GM12878 (cell line): ENCODE measurements at regions not wholly inside any gene's neighbourhood (a gene's known extent, or its start where the extent isn't known, plus 50 kb on each side); places are given as distances from the start of the nearest gene placed in this dataset.

ENCODE experiments used
- ATAC-seq: fragments of 200-7000 bp; cut with Tn5 transposase; 3 replicates; pipeline ENCODE4 v1.9.1; 2020; ENCODE audit warnings: mild to moderate bottlenecking, moderate library complexity
- BruUV-seq: library from RNA; stranded (reverse); fragments of 400-500 nt; replicated peaks from 2 replicates; lab custom pipeline; 2021; lab: Mats Ljungman, UMichigan
- CTCF ChIA-PET: fragments of 300-600 bp; sonication (Branson Sonifier 250); formaldehyde crosslinking; extraction: SDS; loops from one replicate; lab custom pipeline; 2021; ENCODE audit warnings: inconsistent platforms; lab: Yijun Ruan, JAX
- POLR2A ChIA-PET: fragments of 350-600 bp; formaldehyde crosslinking; extraction: SDS; loops from one replicate; lab custom pipeline; 2021; ENCODE audit warnings: inconsistent platforms; lab: Charles Lee
- RAD21 ChIA-PET: fragments of 300-600 bp; sonication (Branson Sonifier 250); formaldehyde crosslinking; loops from one replicate; lab custom pipeline; 2023; ENCODE audit warnings: antibody characterized with exemption; ENCODE audit not compliant: unreplicated experiment; lab: Charles Lee
- SMC1A ChIA-PET: fragments of 300-600 bp; sonication (Branson Sonifier 250); formaldehyde crosslinking; loops from one replicate; lab custom pipeline; 2023; ENCODE audit not compliant: unreplicated experiment, uncharacterized antibody; lab: Charles Lee
- DNase-seq: peaks from one replicate; pipeline ENCODE4 v3.0.0-alpha.2; 2011; ENCODE audit warnings: low read depth, low spot score
- FAIRE-seq: peaks from 3 replicates; lab custom pipeline; 2011; peaks lifted over from hg19 to GRCh38; lab: Jason Lieb, UNC
- H2AFZ ChIP-seq: 2 replicates; pipeline ENCODE4 v1.6.0; 2011; ENCODE audit warnings: low read depth, low read length, control low read depth; ENCODE audit not compliant: control insufficient read depth
- H3K27ac ChIP-seq: 2 replicates; pipeline ENCODE4 v1.5.1; 2011; ENCODE audit warnings: control low read depth; ENCODE audit not compliant: control insufficient read depth, insufficient read depth
- H3K27me3 ChIP-seq, 2 experiments: replicated peaks in 1 of 2; 2 replicates each; pipeline versions ENCODE4 v1.6.0 to v1.6.1; 2011; ENCODE audit warnings: low read length in 1 of 2; ENCODE audit not compliant: control insufficient read depth in 2 of 2, insufficient read depth in 2 of 2
- H3K36me3 ChIP-seq, 2 experiments: 2 replicates each; pipeline ENCODE4 v1.5.1; 2011; ENCODE audit warnings: low read length in 1 of 2; ENCODE audit not compliant: control insufficient read depth in 2 of 2, insufficient read depth in 2 of 2
- H3K4me1 ChIP-seq: 2 replicates; pipeline ENCODE4 v1.6.1; 2011; ENCODE audit warnings: mild to moderate bottlenecking, low read length, moderate library complexity, mixed read lengths; ENCODE audit not compliant: control insufficient read depth, insufficient read depth
- H3K4me2 ChIP-seq: 2 replicates; pipeline ENCODE4 v1.6.0; 2011; ENCODE audit warnings: control low read depth; ENCODE audit not compliant: control insufficient read depth, insufficient read depth
- H3K4me3 ChIP-seq: fragments of 200-600 bp; sonication (generic); 2 replicates; pipeline ENCODE4 v1.5.1; 2016
- H3K79me2 ChIP-seq: 2 replicates; pipeline ENCODE4 v1.6.0; 2011; ENCODE audit warnings: low read length; ENCODE audit not compliant: control insufficient read depth, insufficient read depth
- H3K9ac ChIP-seq: 2 replicates; pipeline ENCODE4 v1.8.0; 2011; ENCODE audit warnings: low read length, control low read depth, mixed read lengths; ENCODE audit not compliant: control insufficient read depth, insufficient read depth
- H3K9me3 ChIP-seq: replicated peaks from 3 replicates; pipeline ENCODE4 v1.5.1; 2011; ENCODE audit warnings: mild to moderate bottlenecking, low read length; ENCODE audit not compliant: control insufficient read depth, insufficient read depth
- H4K20me1 ChIP-seq: 2 replicates; pipeline ENCODE4 v1.6.0; 2011; ENCODE audit not compliant: control insufficient read depth, insufficient read depth
- ATF7 ChIP-seq: fragments of 450-650 bp; IDR thresholded peaks from 2 replicates; pipeline ENCODE4 v1.6.1; 2016; ENCODE audit warnings: low read depth, mild to moderate bottlenecking
- CBFB ChIP-seq: IDR thresholded peaks from 2 replicates; pipeline ENCODE4 v1.6.1; 2016; ENCODE audit warnings: antibody characterized with exemption, low read depth
- ETV6 ChIP-seq, 2 experiments: fragments of 450-650 bp in 1 of 2; IDR thresholded peaks in 1 of 2; conservative IDR thresholded peaks in 1 of 2; 2 replicates each; pipeline ENCODE4 v1.6.1; 2014; ENCODE audit warnings: antibody characterized with exemption in 1 of 2, borderline replicate concordance in 1 of 2, low read depth in 1 of 2, mild to moderate bottlenecking in 1 of 2, moderate library complexity in 1 of 2
- EZH2 ChIP-seq: IDR thresholded peaks from 2 replicates; pipeline ENCODE4 v1.6.1; 2012; ENCODE audit warnings: low read depth, mild to moderate bottlenecking, control low read depth, inconsistent platforms, low read length, borderline replicate concordance; ENCODE audit not compliant: control insufficient read depth
- FOXM1 ChIP-seq: IDR thresholded peaks from 2 replicates; pipeline ENCODE4 v1.6.1; 2012; ENCODE audit warnings: low read depth, mild to moderate bottlenecking, inconsistent platforms, low read length, moderate library complexity
- MEF2B ChIP-seq: fragments of 450-650 bp; IDR thresholded peaks from 2 replicates; pipeline ENCODE4 v1.6.1; 2018; ENCODE audit warnings: mild to moderate bottlenecking, moderate library complexity; ENCODE audit not compliant: partially characterized antibody, poor library complexity, severe bottlenecking
- NBN ChIP-seq: fragments of 450-650 bp; IDR thresholded peaks from 2 replicates; pipeline ENCODE4 v1.6.1; 2016
- NFYA ChIP-seq: IDR thresholded peaks from 2 replicates; pipeline ENCODE4 v1.6.1; 2011; ENCODE audit warnings: low read depth, mild to moderate bottlenecking, low read length, improper control_type of control experiment, borderline replicate concordance
- POU2F2 ChIP-seq: IDR thresholded peaks from 3 replicates; pipeline ENCODE4 v1.6.1; 2011; ENCODE audit warnings: low read depth, mild to moderate bottlenecking, low read length, borderline replicate concordance
- SMARCA5 ChIP-seq: fragments of 450-650 bp; IDR thresholded peaks from 2 replicates; pipeline ENCODE4 v1.6.1; 2017; ENCODE audit warnings: mild to moderate bottlenecking
- TCF12 ChIP-seq: IDR thresholded peaks from 2 replicates; pipeline ENCODE4 v1.6.1; 2011; ENCODE audit warnings: low read depth, mild to moderate bottlenecking, low read length
- YY1 ChIP-seq: IDR thresholded peaks from 2 replicates; pipeline ENCODE4 v1.6.1; 2011; ENCODE audit warnings: low read depth, mild to moderate bottlenecking, low read length
- WGBS: methylation state at CpG from one replicate; pipeline ENCODE4 v1.1.6; 2016; ENCODE audit warnings: low lambda C conversion rate; ENCODE audit not compliant: insufficient replicate concordance, insufficient coverage; ENCODE audit errors: missing lambda C conversion rate; 5-methylcytosine and 5-hydroxymethylcytosine counted together
- in situ Hi-C: fragments of 300-500 bp; cut with MboI; formaldehyde crosslinking; loops from 9 replicates; pipeline ENCODE4 v1.14.3; 2018; ENCODE audit warnings: mixed read lengths
- intact Hi-C: fragments of 100-400 bp; cut with micrococcal nuclease; formaldehyde crosslinking; loops from one replicate; pipeline ENCODE4 v1.14.2; 2022; ENCODE audit not compliant: unreplicated experiment
- TF ChIP-seq, protein P1 (sequence below): IDR thresholded peaks from 2 replicates; pipeline ENCODE4 v1.6.1; 2011; ENCODE audit warnings: low read depth, mild to moderate bottlenecking, low read length, moderate library complexity, borderline replicate concordance; ENCODE audit errors: extremely low read depth
- TF ChIP-seq, protein P2 (sequence below): IDR thresholded peaks from 2 replicates; pipeline ENCODE4 v1.6.1; 2012; ENCODE audit warnings: improper control_type of control experiment, low read depth, low read length; ENCODE audit not compliant: insufficient replicate concordance

DNA sequence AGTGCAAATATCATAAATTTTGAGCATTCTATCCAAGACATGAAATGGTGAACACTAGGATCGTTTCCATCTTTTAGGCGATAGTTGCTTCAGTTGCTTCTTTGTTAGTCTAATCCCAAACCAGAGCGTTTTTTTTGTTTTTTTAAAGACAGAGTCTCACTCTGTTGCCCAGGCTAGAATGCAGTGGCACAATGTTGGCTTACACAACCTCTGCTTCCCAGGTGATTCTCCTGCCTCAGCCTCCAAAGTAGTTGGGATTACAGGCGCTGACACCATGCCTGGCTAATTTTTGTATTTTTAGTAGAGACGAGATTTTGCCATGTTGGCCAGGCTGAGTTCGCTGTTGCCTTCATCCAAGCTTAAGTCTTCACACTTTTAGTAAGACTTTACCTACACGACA, 265.3 kb downstream of the SHQ1 start (continued):
- TF ChIP-seq TCF12: no peak
- TF ChIP-seq, protein P1, sequence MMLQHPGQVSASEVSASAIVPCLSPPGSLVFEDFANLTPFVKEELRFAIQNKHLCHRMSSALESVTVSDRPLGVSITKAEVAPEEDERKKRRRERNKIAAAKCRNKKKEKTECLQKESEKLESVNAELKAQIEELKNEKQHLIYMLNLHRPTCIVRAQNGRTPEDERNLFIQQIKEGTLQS: no peak
- TF ChIP-seq, all 136 proteins: peak for 0

DNA sequence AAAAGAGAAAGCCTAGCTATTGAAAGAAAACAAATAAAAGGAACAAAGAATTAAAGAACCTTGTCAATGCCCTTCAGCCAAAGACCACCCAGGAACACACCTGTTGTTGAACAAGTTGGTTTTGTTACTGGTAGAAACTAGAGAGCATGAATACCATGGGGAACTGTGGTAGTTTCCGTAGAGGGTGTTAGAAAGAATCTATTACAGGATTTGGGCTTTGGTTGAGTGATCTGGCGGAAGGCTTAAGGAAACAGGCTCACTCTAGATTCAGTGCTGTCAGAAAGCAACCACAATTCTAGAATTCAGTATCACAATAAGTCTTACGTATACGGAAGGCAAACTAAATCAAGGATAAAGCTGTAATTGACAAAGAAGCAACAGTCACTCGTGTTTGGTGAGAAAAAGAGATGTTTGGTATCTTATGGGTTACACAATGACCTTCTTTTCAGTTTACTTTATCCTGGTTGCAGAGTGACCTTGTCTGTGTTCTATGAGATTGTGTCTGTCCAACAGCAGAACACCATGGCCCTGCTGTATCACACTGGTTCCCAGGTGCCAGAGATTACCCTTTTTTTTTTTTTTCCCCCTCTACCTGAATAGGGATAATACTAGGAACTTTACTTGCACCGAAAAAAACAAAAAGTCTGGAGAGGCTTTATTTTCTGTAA, 265.9 kb downstream of the SHQ1 start:
- H3K4me1 ChIP-seq: peaks cover 7% of the 10 kb centered on the region
- ChIA-PET RAD21 (interaction anchor here (0.6 kb wide), 1 partner anchor 698 kb away, joined by 3 read pairs; no protein-coding TSS in a partner anchor), POLR2A (no interaction called here), SMC1A (interaction anchor here (1.0 to 2.4 kb wide), 4 partner anchors 18 to 385 kb away, joined by 3 to 6 read pairs (median 4); no protein-coding TSS in a partner anchor), CTCF (no interaction called here)
- H2AFZ ChIP-seq: no peak overlapping the region
- H3K9me3 ChIP-seq: no peaks in the 10 kb centered on the region
- 20% methylated on average over 6 of the region's 6 CpGs for WGBS
- FAIRE-seq: peak; percentile 73
- H3K4me2 ChIP-seq: peak overlapping the region; percentile 56
- intact Hi-C loops (loop anchor here (2.0 to 10.0 kb wide), 3 partner anchors 46 to 232 kb away; no protein-coding TSS in a partner anchor), in situ Hi-C loops (no loop called here)
- H3K27me3 ChIP-seq: no peaks in the 10 kb centered on the region
- ATAC-seq: peak; percentile 98
- H3K9ac ChIP-seq: no peak overlapping the region
- no peaks in the 10 kb centered on the region for H3K79me2 ChIP-seq
- H3K36me3 ChIP-seq: no peaks in the 10 kb centered on the region
- H3K27ac ChIP-seq: no peak overlapping the region
- no peak overlapping the region for H3K4me3 ChIP-seq
- DNase-seq: peak; percentile 76
- BruUV-seq: no TSS peak
- H4K20me1 ChIP-seq: no peaks in the 10 kb centered on the region
- TF ChIP-seq ATF7 (peak; percentile 44; the same call in 1 of the 2 replicates), POU2F2 (0 out of 3 replicates have a peak, but pooled peaks have one; percentile 36), MEF2B (peak; percentile 79), NFYA (no peak), ETV6 (conservative IDR thresholded peaks at IDR 0.05 in 1 of 2, IDR thresholded peaks at IDR 0.05 in 1 of 2; ENCODE audit: borderline replicate concordance in 1 of 2, low read depth in 1 of 2) (peak in 1 of 2 experiments; percentile 86; a peak in 2 of 4 replicates), SMARCA5 (no peak), CBFB (peak; percentile 41; the same call in 1 of the 2 replicates), FOXM1 (peak; percentile 48; the same call in 1 of the 2 replicates), EZH2 (no peak), NBN (no peak), YY1 (no peak)
- TF ChIP-seq, protein P2, sequence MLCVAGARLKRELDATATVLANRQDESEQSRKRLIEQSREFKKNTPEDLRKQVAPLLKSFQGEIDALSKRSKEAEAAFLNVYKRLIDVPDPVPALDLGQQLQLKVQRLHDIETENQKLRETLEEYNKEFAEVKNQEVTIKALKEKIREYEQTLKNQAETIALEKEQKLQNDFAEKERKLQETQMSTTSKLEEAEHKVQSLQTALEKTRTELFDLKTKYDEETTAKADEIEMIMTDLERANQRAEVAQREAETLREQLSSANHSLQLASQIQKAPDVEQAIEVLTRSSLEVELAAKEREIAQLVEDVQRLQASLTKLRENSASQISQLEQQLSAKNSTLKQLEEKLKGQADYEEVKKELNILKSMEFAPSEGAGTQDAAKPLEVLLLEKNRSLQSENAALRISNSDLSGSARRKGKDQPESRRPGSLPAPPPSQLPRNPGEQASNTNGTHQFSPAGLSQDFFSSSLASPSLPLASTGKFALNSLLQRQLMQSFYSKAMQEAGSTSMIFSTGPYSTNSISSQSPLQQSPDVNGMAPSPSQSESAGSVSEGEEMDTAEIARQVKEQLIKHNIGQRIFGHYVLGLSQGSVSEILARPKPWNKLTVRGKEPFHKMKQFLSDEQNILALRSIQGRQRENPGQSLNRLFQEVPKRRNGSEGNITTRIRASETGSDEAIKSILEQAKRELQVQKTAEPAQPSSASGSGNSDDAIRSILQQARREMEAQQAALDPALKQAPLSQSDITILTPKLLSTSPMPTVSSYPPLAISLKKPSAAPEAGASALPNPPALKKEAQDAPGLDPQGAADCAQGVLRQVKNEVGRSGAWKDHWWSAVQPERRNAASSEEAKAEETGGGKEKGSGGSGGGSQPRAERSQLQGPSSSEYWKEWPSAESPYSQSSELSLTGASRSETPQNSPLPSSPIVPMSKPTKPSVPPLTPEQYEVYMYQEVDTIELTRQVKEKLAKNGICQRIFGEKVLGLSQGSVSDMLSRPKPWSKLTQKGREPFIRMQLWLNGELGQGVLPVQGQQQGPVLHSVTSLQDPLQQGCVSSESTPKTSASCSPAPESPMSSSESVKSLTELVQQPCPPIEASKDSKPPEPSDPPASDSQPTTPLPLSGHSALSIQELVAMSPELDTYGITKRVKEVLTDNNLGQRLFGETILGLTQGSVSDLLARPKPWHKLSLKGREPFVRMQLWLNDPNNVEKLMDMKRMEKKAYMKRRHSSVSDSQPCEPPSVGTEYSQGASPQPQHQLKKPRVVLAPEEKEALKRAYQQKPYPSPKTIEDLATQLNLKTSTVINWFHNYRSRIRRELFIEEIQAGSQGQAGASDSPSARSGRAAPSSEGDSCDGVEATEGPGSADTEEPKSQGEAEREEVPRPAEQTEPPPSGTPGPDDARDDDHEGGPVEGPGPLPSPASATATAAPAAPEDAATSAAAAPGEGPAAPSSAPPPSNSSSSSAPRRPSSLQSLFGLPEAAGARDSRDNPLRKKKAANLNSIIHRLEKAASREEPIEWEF: no peak
